ENCODE measurements at regions not wholly inside any gene's neighbourhood (a gene's known extent, or its start where the extent isn't known, plus 50 kb on each side); places are given as distances from the start of the nearest gene placed in this dataset.

- H3K27ac Mint-ChIP-seq: no peak overlapping the region
- CTCF ChIA-PET: no interaction called here
Measured at GRCh38 chrX:63993936-63994335, 208.9 kb upstream of the ARHGEF9 start.

GRCh38 chrX:63985906-63986305, 200.9 kb upstream of the ARHGEF9 start:
- H3K36me3 Mint-ChIP-seq (ENCODE audit: low read depth): no peaks in the 10 kb centered on the region
- H3K4me3 Mint-ChIP-seq: no peak overlapping the region
- no peak overlapping the region for H3K27ac Mint-ChIP-seq
- DNase-seq: no peak
- CTCF ChIA-PET: no interaction called here
- H3K4me1 Mint-ChIP-seq (ENCODE audit: low read depth): no peaks in the 10 kb centered on the region
- intact Hi-C loops (cut with micrococcal nuclease): no loop called here
- no peaks in the 10 kb centered on the region for H3K27me3 Mint-ChIP-seq (ENCODE audit: low read depth)
- H3K9me3 Mint-ChIP-seq: peaks cover 10% of the 10 kb centered on the region

More at GRCh38 chrX:63993936-63994335, 208.9 kb upstream of the ARHGEF9 start:
- Mint-ChIP-seq H3K27me3 (ENCODE audit: low read depth) (no peaks in the 10 kb centered on the region), H3K36me3 (ENCODE audit: low read depth) (no peaks in the 10 kb centered on the region), H3K4me3 (no peak overlapping the region), H3K4me1 (ENCODE audit: low read depth) (no peaks in the 10 kb centered on the region), H3K9me3 (peaks cover 7% of the 10 kb centered on the region)
- no peak for DNase-seq
- intact Hi-C loops (cut with micrococcal nuclease): loop anchor here (5.0 kb wide), 1 partner anchor 498 kb away; no protein-coding TSS in a partner anchor

DNA sequence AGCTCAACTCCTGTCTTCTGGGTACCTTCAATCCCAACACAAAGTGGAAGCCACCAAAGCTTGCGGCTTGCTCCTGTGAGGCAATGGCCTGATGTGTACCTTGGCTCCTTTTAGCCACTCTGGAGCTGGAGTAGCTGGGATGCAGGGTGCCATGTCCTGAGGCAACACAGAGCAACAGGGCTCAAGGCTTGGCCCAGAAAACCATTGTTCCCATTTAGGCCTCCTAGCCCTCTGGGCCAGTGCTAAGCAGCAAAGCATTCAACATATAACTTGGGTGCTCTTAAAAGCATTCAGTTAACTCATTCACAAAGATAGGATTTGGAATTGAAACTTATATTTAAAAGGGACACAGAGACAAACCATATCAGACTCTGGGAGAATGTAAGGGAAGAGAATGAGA, 194.5 kb upstream of the ARHGEF9 start:
- Mint-ChIP-seq H3K27me3 (ENCODE audit: low read depth) (no peaks in the 10 kb centered on the region), H3K36me3 (ENCODE audit: low read depth) (no peaks in the 10 kb centered on the region), H3K27ac (no peak overlapping the region), H3K4me3 (no peak overlapping the region), H3K9me3 (peaks cover 10% of the 10 kb centered on the region), H3K4me1 (ENCODE audit: low read depth) (no peaks in the 10 kb centered on the region)
- intact Hi-C loops (cut with micrococcal nuclease): no loop called here
- CTCF ChIA-PET: no interaction called here
- no peak for DNase-seq

GRCh38 chrX:63967551-63967950, 182.5 kb upstream of the ARHGEF9 start:
- H3K36me3 Mint-ChIP-seq (ENCODE audit: low read depth): no peaks in the 10 kb centered on the region
- intact Hi-C loops (cut with micrococcal nuclease): no loop called here

GRCh38 chrX:63963095-63963784, 178.2 kb upstream of the ARHGEF9 start:
- peaks cover 14% of the 10 kb centered on the region for H3K9me3 Mint-ChIP-seq

More at GRCh38 chrX:63967551-63967950, 182.5 kb upstream of the ARHGEF9 start:
- CTCF ChIA-PET: no interaction called here
- Mint-ChIP-seq H3K9me3 (peaks cover 15% of the 10 kb centered on the region), H3K27me3 (ENCODE audit: low read depth) (no peaks in the 10 kb centered on the region), H3K4me3 (no peak overlapping the region), H3K27ac (no peak overlapping the region), H3K4me1 (ENCODE audit: low read depth) (no peaks in the 10 kb centered on the region)
- no peak for DNase-seq

GRCh38 chrX:63961964-63962363, 176.9 kb upstream of the ARHGEF9 start:
- Mint-ChIP-seq H3K9me3 (peaks cover 16% of the 10 kb centered on the region), H3K4me3 (no peak overlapping the region), H3K36me3 (ENCODE audit: low read depth) (no peaks in the 10 kb centered on the region), H3K4me1 (ENCODE audit: low read depth) (no peaks in the 10 kb centered on the region), H3K27me3 (ENCODE audit: low read depth) (no peaks in the 10 kb centered on the region), H3K27ac (no peak overlapping the region)
- CTCF ChIA-PET: no interaction called here
- DNase-seq: no peak
- intact Hi-C loops (cut with micrococcal nuclease): no loop called here

More at GRCh38 chrX:63963095-63963784, 178.2 kb upstream of the ARHGEF9 start:
- H3K36me3 Mint-ChIP-seq (ENCODE audit: low read depth): no peaks in the 10 kb centered on the region
- CTCF ChIA-PET: no interaction called here
- intact Hi-C loops (cut with micrococcal nuclease): no loop called here
- H3K4me1 Mint-ChIP-seq (ENCODE audit: low read depth): no peaks in the 10 kb centered on the region
- H3K27ac Mint-ChIP-seq: no peak overlapping the region
- no peak overlapping the region for H3K4me3 Mint-ChIP-seq
- DNase-seq: no peak
- H3K27me3 Mint-ChIP-seq (ENCODE audit: low read depth): no peaks in the 10 kb centered on the region

GRCh38 chrX:63959975-63960374, 175.0 kb upstream of the ARHGEF9 start:
- no peaks in the 10 kb centered on the region for H3K4me1 Mint-ChIP-seq (ENCODE audit: low read depth)

GRCh38 chrX:63958134-63958865, 173.3 kb upstream of the ARHGEF9 start:
- Mint-ChIP-seq H3K4me3 (no peak overlapping the region), H3K9me3 (peaks cover 14% of the 10 kb centered on the region), H3K27me3 (ENCODE audit: low read depth) (no peaks in the 10 kb centered on the region), H3K27ac (no peak overlapping the region), H3K4me1 (ENCODE audit: low read depth) (no peaks in the 10 kb centered on the region), H3K36me3 (ENCODE audit: low read depth) (no peaks in the 10 kb centered on the region)
- DNase-seq: no peak
- intact Hi-C loops (cut with micrococcal nuclease): no loop called here
- CTCF ChIA-PET: no interaction called here

More at GRCh38 chrX:63959975-63960374, 175.0 kb upstream of the ARHGEF9 start:
- H3K27me3 Mint-ChIP-seq (ENCODE audit: low read depth): no peaks in the 10 kb centered on the region
- CTCF ChIA-PET: no interaction called here
- no peak overlapping the region for H3K4me3 Mint-ChIP-seq
- no peaks in the 10 kb centered on the region for H3K36me3 Mint-ChIP-seq (ENCODE audit: low read depth)
- no peak overlapping the region for H3K27ac Mint-ChIP-seq
- DNase-seq: no peak
- peaks cover 12% of the 10 kb centered on the region for H3K9me3 Mint-ChIP-seq
- intact Hi-C loops (cut with micrococcal nuclease): no loop called here

DNA sequence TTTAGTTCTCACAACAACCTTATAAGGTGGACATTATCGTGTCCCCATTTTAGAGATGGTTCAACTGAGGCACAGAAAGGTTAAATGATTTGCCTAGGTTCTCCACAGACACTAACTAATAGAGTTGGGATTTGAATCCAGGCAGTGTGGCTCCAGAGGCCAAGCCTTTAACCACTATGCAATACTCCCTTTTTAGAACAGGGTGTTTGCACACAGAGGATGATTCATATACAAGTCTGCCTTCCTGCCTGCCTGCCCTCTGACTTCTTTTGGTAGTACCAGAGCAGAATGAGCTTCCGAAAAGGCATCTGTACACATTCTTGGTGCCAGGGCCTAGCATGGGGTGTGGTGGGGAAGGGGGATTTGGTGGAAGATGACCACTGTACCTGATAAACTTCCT, 150.8 kb upstream of the ARHGEF9 start:
- Mint-ChIP-seq H3K4me3 (no peak overlapping the region), H3K27me3 (ENCODE audit: low read depth) (no peaks in the 10 kb centered on the region), H3K27ac (no peak overlapping the region), H3K9me3 (peaks cover 8% of the 10 kb centered on the region), H3K4me1 (ENCODE audit: low read depth) (no peaks in the 10 kb centered on the region), H3K36me3 (ENCODE audit: low read depth) (peaks cover 1% of the 10 kb centered on the region)
- DNase-seq: no peak
- CTCF ChIA-PET: no interaction called here
- intact Hi-C loops (cut with micrococcal nuclease): no loop called here

DNA sequence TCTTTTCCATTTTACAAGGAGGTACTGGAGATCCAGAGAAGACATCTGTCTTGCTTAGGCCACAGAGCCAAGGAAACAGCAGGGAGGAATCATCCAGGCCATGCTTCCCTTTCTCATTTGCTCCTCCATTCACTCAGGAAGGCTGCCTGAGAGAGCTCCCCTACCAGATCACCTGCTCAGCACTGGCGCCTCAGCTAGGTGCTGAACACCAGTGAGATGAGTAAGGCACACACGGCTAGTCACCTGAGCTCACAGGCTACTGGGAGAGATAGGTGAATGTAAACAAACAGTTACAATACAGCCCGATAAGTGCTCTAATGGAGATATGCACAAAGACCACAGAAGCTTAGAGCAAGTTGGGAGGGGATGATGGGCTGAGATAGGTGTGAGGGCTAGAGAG, 149.8 kb upstream of the ARHGEF9 start:
- Mint-ChIP-seq H3K27me3 (ENCODE audit: low read depth) (no peaks in the 10 kb centered on the region), H3K27ac (no peak overlapping the region), H3K9me3 (peaks cover 10% of the 10 kb centered on the region), H3K4me1 (ENCODE audit: low read depth) (no peaks in the 10 kb centered on the region), H3K36me3 (ENCODE audit: low read depth) (peaks cover 1% of the 10 kb centered on the region), H3K4me3 (no peak overlapping the region)
- intact Hi-C loops (cut with micrococcal nuclease): no loop called here
- CTCF ChIA-PET: no interaction called here
- no peak for DNase-seq

- Mint-ChIP-seq H3K9me3 (peaks cover 6% of the 10 kb centered on the region), H3K4me3 (no peak overlapping the region), H3K4me1 (ENCODE audit: low read depth) (no peaks in the 10 kb centered on the region), H3K27me3 (ENCODE audit: low read depth) (no peaks in the 10 kb centered on the region), H3K27ac (no peak overlapping the region), H3K36me3 (ENCODE audit: low read depth) (peaks cover 1% of the 10 kb centered on the region)
- intact Hi-C loops (cut with micrococcal nuclease): no loop called here
- no peak for DNase-seq
- CTCF ChIA-PET: no interaction called here
Measured at GRCh38 chrX:63934160-63934559, 149.1 kb upstream of the ARHGEF9 start.

GRCh38 chrX:63932907-63933306, 147.9 kb upstream of the ARHGEF9 start:
- DNase-seq: no peak
- intact Hi-C loops (cut with micrococcal nuclease): no loop called here
- H3K4me1 Mint-ChIP-seq (ENCODE audit: low read depth): no peaks in the 10 kb centered on the region
- CTCF ChIA-PET: no interaction called here
- no peak overlapping the region for H3K27ac Mint-ChIP-seq
- peaks cover 8% of the 10 kb centered on the region for H3K9me3 Mint-ChIP-seq
- peaks cover 1% of the 10 kb centered on the region for H3K36me3 Mint-ChIP-seq (ENCODE audit: low read depth)
- no peaks in the 10 kb centered on the region for H3K27me3 Mint-ChIP-seq (ENCODE audit: low read depth)
- H3K4me3 Mint-ChIP-seq: no peak overlapping the region

DNA sequence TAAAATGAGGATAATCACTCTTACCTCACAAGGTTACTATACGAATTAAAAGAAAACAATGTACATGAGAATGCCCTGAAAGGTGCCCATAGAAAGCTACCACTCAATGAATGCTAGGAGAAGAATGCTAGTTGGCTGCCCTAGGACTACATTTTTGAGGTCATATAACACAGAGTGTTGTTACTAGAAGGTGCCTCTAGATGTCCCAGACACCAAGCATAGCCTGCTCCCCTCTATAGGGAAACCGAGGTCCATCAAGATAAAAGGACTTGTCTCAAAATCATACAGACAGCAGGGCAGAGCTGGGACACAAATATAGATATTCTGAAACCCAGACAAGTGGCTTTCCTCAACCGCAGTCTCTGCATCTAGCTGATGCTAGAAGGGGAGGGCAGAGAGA, 147.0 kb upstream of the ARHGEF9 start:
- intact Hi-C loops (cut with micrococcal nuclease): no loop called here

More for the DNA sequence above, 147.0 kb upstream of the ARHGEF9 start:
- Mint-ChIP-seq H3K36me3 (ENCODE audit: low read depth) (peaks cover 1% of the 10 kb centered on the region), H3K27ac (no peak overlapping the region), H3K4me3 (no peak overlapping the region), H3K27me3 (ENCODE audit: low read depth) (no peaks in the 10 kb centered on the region), H3K9me3 (peaks cover 6% of the 10 kb centered on the region), H3K4me1 (ENCODE audit: low read depth) (no peaks in the 10 kb centered on the region)
- DNase-seq: no peak
- CTCF ChIA-PET: no interaction called here
